ENCODE measurements at regions not wholly inside any gene's neighbourhood (a gene's known extent, or its start where the extent isn't known, plus 50 kb on each side); places are given as distances from the start of the nearest gene placed in this dataset.

GRCh38 chr7:155377071-155377837 is 79.6 kb downstream of the INSIG1 start:
- no peaks in the 10 kb centered on the region for H3K79me2 ChIP-seq (ENCODE audit: control insufficient read depth, insufficient read depth, low read length)
- no peaks in the 10 kb centered on the region for H3K9me1 ChIP-seq (ENCODE audit: control insufficient read depth, insufficient read depth, low read length)
- ATAC-seq (no peak), FAIRE-seq (no peak), DNase-seq (ENCODE audit: extremely low read depth in 1 of 4, low spot score in 3 of 4) (no peak)
- no peak overlapping the region for H3K27ac ChIP-seq (ENCODE audit: extremely low read depth, low read depth, low read length)
- H3K4me3 ChIP-seq: no peak overlapping the region
- intact Hi-C loops (cut with micrococcal nuclease): no loop called here
- ChIA-PET POLR2A (interaction anchor here (0.5 to 0.8 kb wide), 2 partner anchors 14 to 22 kb away, joined by 3 read pairs; no protein-coding TSS in a partner anchor), CTCF (ENCODE audit: low intra/inter-chr PET ratio) (no interaction called here)
- no peaks in the 10 kb centered on the region for H3K9me3 ChIP-seq (replicated peaks; ENCODE audit: control insufficient read depth, insufficient read depth, low read depth, low read length)
- H4K20me1 ChIP-seq (replicated peaks; ENCODE audit: control insufficient read depth, insufficient read depth, low read length): peaks cover 16% of the 10 kb centered on the region; the same call in 1 of the 2 replicates
- peaks cover 0 to 29% of the 10 kb centered on the region in 2 experiments; a peak in 1 of 5 replicates for H3K4me1 ChIP-seq (replicated peaks in 1 of 2; ENCODE audit: control insufficient read depth in 2 of 2, insufficient read depth in 2 of 2, low read length in 2 of 2)
- WGBS (ENCODE audit: insufficient coverage, low coverage, missing lambda C conversion rate): 1% methylated on average over 13 of the region's 13 CpGs
- no peak overlapping the region for H2AFZ ChIP-seq (ENCODE audit: low read depth, low read length)
- H3K9ac ChIP-seq (ENCODE audit: insufficient read depth in 1 of 2, low read depth in 2 of 2, low read length in 2 of 2): no peak overlapping the region
- no peak for TF ChIP-seq ZNF197 (CRISPR knock-in tag; IDR thresholded peaks at IDR 0.05; ENCODE audit: low read depth)
- TF ChIP-seq MLLT1 (IDR thresholded peaks at IDR 0.05): no peak
- TF ChIP-seq CBX2 (IDR thresholded peaks at IDR 0.05; ENCODE audit: insufficient read depth, low read length, poor library complexity, severe bottlenecking): no peak
- TF ChIP-seq, protein P1, sequence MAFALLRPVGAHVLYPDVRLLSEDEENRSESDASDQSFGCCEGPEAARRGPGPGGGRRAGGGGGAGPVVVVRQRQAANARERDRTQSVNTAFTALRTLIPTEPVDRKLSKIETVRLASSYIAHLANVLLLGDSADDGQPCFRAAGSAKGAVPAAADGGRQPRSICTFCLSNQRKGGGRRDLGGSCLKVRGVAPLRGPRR (CRISPR knock-in tag; IDR thresholded peaks at IDR 0.05): no peak
- TF ChIP-seq ZZZ3 (IDR thresholded peaks at IDR 0.05): no peak
- no peak for TF ChIP-seq ZNF551 (CRISPR knock-in tag; IDR thresholded peaks at IDR 0.05)
- TF ChIP-seq TGIF2 (CRISPR knock-in tag; IDR thresholded peaks at IDR 0.05): no peak
- H3K4me2 ChIP-seq (ENCODE audit: insufficient read depth, low read length): no peak overlapping the region
- in situ Hi-C loops (cut with MboI): loop anchor here (25.0 kb wide), 1 partner anchor 385 kb away; no protein-coding TSS in a partner anchor
- no peaks in the 10 kb centered on the region for H3K36me3 ChIP-seq (ENCODE audit: control insufficient read depth, insufficient read depth, low read length)
- peaks cover 77 to 86% of the 10 kb centered on the region in 2 experiments for H3K27me3 ChIP-seq (ENCODE audit: control insufficient read depth in 2 of 2, insufficient read depth in 2 of 2, low read length in 2 of 2)
- BruUV-seq (replicated peaks): no TSS peak

All from K562 (cell line).